MM.1S (cell line): ENCODE measurements at regions not wholly inside any gene's neighbourhood (a gene's known extent, or its start where the extent isn't known, plus 50 kb on each side); places are given as distances from the start of the nearest gene placed in this dataset.

ENCODE experiments used
- DNase-seq: peaks from one replicate; pipeline ENCODE4 v3.0.0-alpha.2; 2015
- H2AFZ ChIP-seq: fragments of 300-600 bp; sonication (generic); 2 replicates; pipeline ENCODE4 v1.6.0; 2016; ENCODE audit warnings: antibody characterized with exemption, low read length
- H3F3A ChIP-seq: fragments of 300-600 bp; sonication (generic); 2 replicates; pipeline ENCODE4 v1.6.1; 2016; ENCODE audit warnings: mild to moderate bottlenecking, antibody characterized with exemption, low read length, moderate library complexity, mixed read lengths; ENCODE audit not compliant: insufficient read depth
- H3K27ac ChIP-seq: fragments of 300-600 bp; sonication (generic); 2 replicates; pipeline ENCODE4 v1.5.1; 2016; ENCODE audit warnings: mild to moderate bottlenecking, low read length
- H3K27me3 ChIP-seq: fragments of 300-600 bp; sonication (generic); replicated peaks from 2 replicates; pipeline ENCODE4 v1.6.0; 2016; ENCODE audit warnings: low read length; ENCODE audit not compliant: insufficient read depth
- H3K36me3 ChIP-seq: fragments of 300-600 bp; sonication (generic); replicated peaks from 2 replicates; pipeline ENCODE4 v1.6.1; 2016; ENCODE audit warnings: mild to moderate bottlenecking, low read length, mixed read lengths; ENCODE audit not compliant: insufficient read depth
- H3K4me1 ChIP-seq: fragments of 300-600 bp; sonication (generic); 2 replicates; pipeline ENCODE4 v1.6.1; 2016; ENCODE audit warnings: low read length, mixed read lengths
- H3K4me2 ChIP-seq: fragments of 300-600 bp; sonication (generic); 2 replicates; pipeline ENCODE4 v1.6.0; 2016; ENCODE audit warnings: low read depth, low read length
- H3K4me3 ChIP-seq: fragments of 300-600 bp; sonication (generic); 2 replicates; pipeline ENCODE4 v1.5.1; 2016; ENCODE audit warnings: low read length, mixed read lengths
- H3K79me2 ChIP-seq: fragments of 300-600 bp; sonication (generic); 2 replicates; pipeline ENCODE4 v1.6.1; 2016; ENCODE audit warnings: mixed run types, low read length, mixed read lengths
- H3K9ac ChIP-seq: fragments of 300-600 bp; sonication (generic); 2 replicates; pipeline ENCODE4 v1.6.1; 2016; ENCODE audit warnings: low read length, mixed read lengths
- H3K9me2 ChIP-seq: fragments of 300-600 bp; sonication (generic); replicated peaks from 2 replicates; pipeline ENCODE4 v1.6.1; 2016; ENCODE audit warnings: mild to moderate bottlenecking, low read length, mixed read lengths; ENCODE audit not compliant: insufficient read depth
- H3K9me3 ChIP-seq: fragments of 300-600 bp; sonication (generic); replicated peaks from 2 replicates; pipeline ENCODE4 v1.6.1; 2016; ENCODE audit warnings: mild to moderate bottlenecking, low read length, mixed read lengths; ENCODE audit not compliant: insufficient read depth
- H4K20me1 ChIP-seq: fragments of 300-600 bp; sonication (generic); 2 replicates; pipeline ENCODE4 v1.6.1; 2016; ENCODE audit warnings: mild to moderate bottlenecking, low read length, moderate library complexity, mixed read lengths; ENCODE audit not compliant: insufficient read depth
- CTCF ChIP-seq: fragments of 300-600 bp; sonication (generic); IDR thresholded peaks from 2 replicates; pipeline ENCODE4 v1.5.1; 2016; ENCODE audit warnings: antibody characterized with exemption, low read length, mixed read lengths
- EZH2 ChIP-seq: fragments of 300-600 bp; sonication (generic); optimal IDR thresholded peaks from 2 replicates; pipeline ENCODE3; 2017; ENCODE audit warnings: low read depth, mild to moderate bottlenecking, antibody characterized with exemption, low read length, mixed read lengths
- EZH2phosphoT487 ChIP-seq: fragments of 300-600 bp; sonication (generic); IDR thresholded peaks from 2 replicates; pipeline ENCODE4 v1.6.1; 2018; ENCODE audit warnings: antibody characterized with exemption, low read length

- Histone ChIP-seq H3K36me3 (no peaks in the 10 kb centered on the region), H3K4me2 (no peak overlapping the region), H3K4me3 (no peak overlapping the region), H3F3A (no peaks in the 10 kb centered on the region), H3K9me2 (no peaks in the 10 kb centered on the region), H3K9me3 (no peaks in the 10 kb centered on the region), H3K4me1 (no peaks in the 10 kb centered on the region), H3K27ac (no peak overlapping the region), H3K27me3 (no peaks in the 10 kb centered on the region), H4K20me1 (no peaks in the 10 kb centered on the region), H3K9ac (no peak overlapping the region), H3K79me2 (no peaks in the 10 kb centered on the region), H2AFZ (no peak overlapping the region)
- TF ChIP-seq EZH2phosphoT487: no peak
- TF ChIP-seq CTCF: no peak
- no peak for TF ChIP-seq EZH2
- DNase-seq: no peak
These were observed 188.0 kb upstream of the PACRGL start for GRCh38 chr4:20512033-20512792.

- no peaks in the 10 kb centered on the region for H3K9me2 ChIP-seq
- H3K4me1 ChIP-seq: no peaks in the 10 kb centered on the region
- H3K9ac ChIP-seq: no peak overlapping the region
- TF ChIP-seq CTCF (no peak), EZH2 (no peak)
- H3K9me3 ChIP-seq: no peaks in the 10 kb centered on the region
- H3F3A ChIP-seq: no peaks in the 10 kb centered on the region
- H2AFZ ChIP-seq: no peak overlapping the region
- H3K4me3 ChIP-seq: no peak overlapping the region
- no peak overlapping the region for H3K4me2 ChIP-seq
- H3K27me3 ChIP-seq: no peaks in the 10 kb centered on the region
- no peaks in the 10 kb centered on the region for H3K79me2 ChIP-seq
- H3K27ac ChIP-seq: no peak overlapping the region
- no peaks in the 10 kb centered on the region for H4K20me1 ChIP-seq
- no peak for DNase-seq
- no peaks in the 10 kb centered on the region for H3K36me3 ChIP-seq
These were observed 187.3 kb upstream of the PACRGL start for GRCh38 chr4:20512985-20513384.

- no peak for DNase-seq
- Histone ChIP-seq H3K27me3 (no peaks in the 10 kb centered on the region), H3F3A (no peaks in the 10 kb centered on the region), H3K79me2 (no peaks in the 10 kb centered on the region), H3K4me1 (no peaks in the 10 kb centered on the region), H3K9me2 (no peaks in the 10 kb centered on the region), H3K27ac (no peak overlapping the region), H4K20me1 (no peaks in the 10 kb centered on the region), H3K4me3 (no peak overlapping the region), H3K9ac (no peak overlapping the region), H3K4me2 (no peak overlapping the region), H3K9me3 (no peaks in the 10 kb centered on the region), H2AFZ (no peak overlapping the region), H3K36me3 (no peaks in the 10 kb centered on the region)
- TF ChIP-seq CTCF (no peak), EZH2phosphoT487 (no peak), EZH2 (no peak)
These were observed 179.4 kb upstream of the PACRGL start for GRCh38 chr4:20520901-20521300.
